SK-N-SH (cell line): ENCODE measurements at regions not wholly inside any gene's neighbourhood (a gene's known extent, or its start where the extent isn't known, plus 50 kb on each side); places are given as distances from the start of the nearest gene placed in this dataset.

Experiments
- CTCF ChIA-PET: fragments of 300-600, 350-600 bp; formaldehyde crosslinking; extraction: SDS; loops from one replicate; lab custom pipeline; 2021; lab: Yijun Ruan, JAX
- POLR2A ChIA-PET: fragments of 350-600 bp; sonication (Branson Sonifier 250); formaldehyde crosslinking; extraction: SDS; loops from one replicate; lab custom pipeline; 2020; ENCODE audit warnings: antibody characterized with exemption, inconsistent platforms; lab: Yijun Ruan, JAX
- DNase-seq: peaks from one replicate; pipeline ENCODE4 v3.0.0; 2012
- H2AFZ ChIP-seq: fragments of 200-600 bp; sonication (generic); 2 replicates; pipeline ENCODE4 v1.8.1; 2016; ENCODE audit warnings: antibody characterized with exemption, mild to moderate bottlenecking, low read depth
- H3F3A ChIP-seq: fragments of 200-600 bp; sonication (generic); replicated peaks from 2 replicates; pipeline ENCODE3; 2016; ENCODE audit warnings: antibody characterized with exemption, mild to moderate bottlenecking; ENCODE audit not compliant: insufficient read depth
- H3K27ac ChIP-seq, 2 experiments: fragments of 200-500 bp in 1 of 2; fragments of 200-600 bp in 1 of 2; sonication (Bioruptor generic) in 1 of 2; sonication (generic), shearing (Covaris generic) in 1 of 2; 2 replicates each; pipeline versions ENCODE4 v1.5.1 to v1.6.1; 2014 to 2016; ENCODE audit warnings: low read depth in 2 of 2, inconsistent platforms in 1 of 2, low read length in 1 of 2, mild to moderate bottlenecking in 1 of 2, mixed read lengths in 1 of 2
- H3K27me3 ChIP-seq: fragments of 200-600 bp; sonication (generic), shearing (Covaris generic); 2 replicates; pipeline ENCODE4 v1.6.1; 2016; ENCODE audit warnings: mixed run types; ENCODE audit not compliant: insufficient read depth
- H3K36me3 ChIP-seq, 2 experiments: fragments of 200-500 bp in 1 of 2; fragments of 200-600 bp in 1 of 2; sonication (Bioruptor generic) in 1 of 2; sonication (generic) in 1 of 2; replicated peaks in 1 of 2; 2 replicates each; pipeline versions ENCODE3 to v1.5.1; 2014 to 2016; ENCODE audit warnings: low read length in 1 of 2, mild to moderate bottlenecking in 1 of 2; ENCODE audit not compliant: insufficient read depth in 2 of 2, control insufficient read depth in 1 of 2
- H3K4me1 ChIP-seq, 2 experiments: fragments of 200-500 bp in 1 of 2; fragments of 200-600 bp in 1 of 2; sonication (Bioruptor generic) in 1 of 2; sonication (generic), shearing (Covaris generic) in 1 of 2; 2 replicates each; pipeline versions ENCODE4 v1.5.1 to v1.6.1; 2014 to 2016; ENCODE audit warnings: low read depth in 1 of 2, low read length in 1 of 2, mixed run types in 1 of 2; ENCODE audit not compliant: insufficient read depth in 2 of 2, control insufficient read depth in 1 of 2
- H3K4me2 ChIP-seq: fragments of 200-600 bp; sonication (generic), shearing (Covaris generic); 2 replicates; pipeline ENCODE4 v1.6.1; 2017; ENCODE audit warnings: mixed run types
- H3K4me3 ChIP-seq, 2 experiments: fragments of 200-500 bp in 1 of 2; fragments of 200-600 bp in 1 of 2; sonication (Bioruptor generic) in 1 of 2; sonication (generic), shearing (Covaris generic) in 1 of 2; 2 replicates each; pipeline versions ENCODE4 v1.5.1 to v1.8.1; 2014 to 2016; ENCODE audit warnings: low read depth in 2 of 2, inconsistent platforms in 1 of 2, low read length in 1 of 2, mild to moderate bottlenecking in 1 of 2, mixed read lengths in 1 of 2, moderate library complexity in 1 of 2
- H3K79me2 ChIP-seq: fragments of 200-600 bp; sonication (generic); 2 replicates; pipeline ENCODE4 v1.8.1; 2017; ENCODE audit warnings: mild to moderate bottlenecking; ENCODE audit not compliant: insufficient read depth
- H3K9ac ChIP-seq: fragments of 200-600 bp; sonication (generic); 2 replicates; pipeline ENCODE4 v1.6.1; 2017; ENCODE audit warnings: mixed run types
- H3K9me2 ChIP-seq: fragments of 200-600 bp; sonication (generic); 2 replicates; pipeline ENCODE4 v1.6.1; 2017; ENCODE audit warnings: mixed run types
- H3K9me3 ChIP-seq: fragments of 200-600 bp; sonication (generic); 2 replicates; pipeline ENCODE4 v1.6.1; 2017; ENCODE audit warnings: mixed run types, mild to moderate bottlenecking, moderate library complexity
- H4K20me1 ChIP-seq: fragments of 200-600 bp; sonication (generic); 2 replicates; pipeline ENCODE4 v1.6.1; 2017; ENCODE audit warnings: mild to moderate bottlenecking, mixed run types; ENCODE audit not compliant: insufficient read depth
- FOXJ3 ChIP-seq: sonication (generic); formaldehyde crosslinking; IDR thresholded peaks from 2 replicates; pipeline ENCODE4 v1.5.1; 2020; ENCODE audit warnings: mild to moderate bottlenecking, missing genetic modification reagents
- GATA2 ChIP-seq: sonication (generic); formaldehyde crosslinking; IDR thresholded peaks from 2 replicates; pipeline ENCODE4 v1.5.0; 2020; ENCODE audit warnings: mild to moderate bottlenecking, missing genetic modification reagents
- MXI1 ChIP-seq: IDR thresholded peaks from 2 replicates; pipeline ENCODE4 v1.6.1; 2012; ENCODE audit warnings: mild to moderate bottlenecking, low read depth, low read length, improper control_type of control experiment
- PBX3 ChIP-seq: IDR thresholded peaks from 2 replicates; pipeline ENCODE4; 2012
- REST ChIP-seq: IDR thresholded peaks from 2 replicates; pipeline ENCODE4 v1.6.1; 2012; ENCODE audit warnings: mild to moderate bottlenecking, low read depth, low read length, moderate library complexity
- SIN3A ChIP-seq: IDR thresholded peaks from 2 replicates; pipeline ENCODE4 v1.6.1; 2012; ENCODE audit warnings: low read depth, mild to moderate bottlenecking, low read length, moderate library complexity, borderline replicate concordance
- WGBS: methylation state at CpG from one replicate; pipeline ENCODE4 v1.1.6; 2017; ENCODE audit warnings: low lambda C conversion rate; 5-methylcytosine and 5-hydroxymethylcytosine counted together

GRCh38 chr1:187909382-187909781 is 1080.6 kb downstream of the PLA2G4A start (continued):
- no peak for TF ChIP-seq SIN3A
- TF ChIP-seq, all 33 proteins: peak for 0

GRCh38 chr1:187911820-187912219 is 1083.1 kb downstream of the PLA2G4A start:
- no peaks in the 10 kb centered on the region for H3K9me3 ChIP-seq
- H3K4me3 ChIP-seq, result no peak overlapping the region
- H3K4me2 ChIP-seq, result no peak overlapping the region
- no peaks in the 10 kb centered on the region for H3K79me2 ChIP-seq
- peaks cover 0 to 3% of the 10 kb centered on the region in 2 experiments; a peak in 1 of 4 replicates for H3K4me1 ChIP-seq
- H3K27me3 ChIP-seq, result no peaks in the 10 kb centered on the region
- ChIA-PET POLR2A (no interaction called here), CTCF (no interaction called here)
- no peak overlapping the region for H3K9ac ChIP-seq
- TF ChIP-seq FOXJ3 (no peak), GATA2 (CRISPR knock-in tag) (peak; percentile 54), MXI1 (no peak)
- H3K27ac ChIP-seq, result no peak overlapping the region
- no peak overlapping the region for H2AFZ ChIP-seq
- H3K9me2 ChIP-seq, result no peaks in the 10 kb centered on the region
- H4K20me1 ChIP-seq, result no peaks in the 10 kb centered on the region
- DNase-seq, result no peak
- no peaks in the 10 kb centered on the region for H3F3A ChIP-seq
- H3K36me3 ChIP-seq, result no peaks in the 10 kb centered on the region

GRCh38 chr1:187920976-187921375 is 1092.2 kb downstream of the PLA2G4A start:
- ChIA-PET POLR2A (no interaction called here), CTCF (no interaction called here)
- 81% methylated on average over 1 of the region's 1 CpG for WGBS
- Histone ChIP-seq H3K27me3 (no peaks in the 10 kb centered on the region), H3K4me1 (no peaks in the 10 kb centered on the region; a peak in 1 of 4 replicates), H3K9me2 (no peaks in the 10 kb centered on the region), H3K4me2 (no peak overlapping the region), H3K79me2 (no peaks in the 10 kb centered on the region), H3K27ac (no peak overlapping the region), H3F3A (no peaks in the 10 kb centered on the region), H3K9ac (no peak overlapping the region), H3K36me3 (no peaks in the 10 kb centered on the region), H2AFZ (no peak overlapping the region), H3K9me3 (no peaks in the 10 kb centered on the region), H4K20me1 (no peaks in the 10 kb centered on the region), H3K4me3 (no peak overlapping the region)
- DNase-seq, result no peak
- no peak for TF ChIP-seq REST
- TF ChIP-seq GATA2 (CRISPR knock-in tag), result no peak

GRCh38 chr1:187921426-187921825 is 1092.7 kb downstream of the PLA2G4A start:
- H3K9me3 ChIP-seq, result no peaks in the 10 kb centered on the region
- H3K27ac ChIP-seq, result no peak overlapping the region
- no peaks in the 10 kb centered on the region for H3F3A ChIP-seq
- H3K4me2 ChIP-seq, result no peak overlapping the region
- H3K4me3 ChIP-seq, result no peak overlapping the region
- ChIA-PET CTCF (no interaction called here), POLR2A (no interaction called here)
- WGBS, result 20% methylated on average over 1 of the region's 1 CpG
- no peak overlapping the region for H3K9ac ChIP-seq
- TF ChIP-seq PBX3, result no peak
- H2AFZ ChIP-seq, result no peak overlapping the region
- no peaks in the 10 kb centered on the region for H3K36me3 ChIP-seq
- no peaks in the 10 kb centered on the region for H3K27me3 ChIP-seq
- no peak for DNase-seq
- no peaks in the 10 kb centered on the region for H3K9me2 ChIP-seq
- H4K20me1 ChIP-seq, result no peaks in the 10 kb centered on the region
- no peaks in the 10 kb centered on the region; a peak in 1 of 4 replicates for H3K4me1 ChIP-seq
- no peaks in the 10 kb centered on the region for H3K79me2 ChIP-seq
